Right hindlimb (tissue), 1 donor: ENCODE measurements at regions not wholly inside any gene's neighbourhood (a gene's known extent, or its start where the extent isn't known, plus 50 kb on each side); places are given as distances from the start of the nearest gene placed in this dataset.
A peak's percentile ranks its signal among the peaks of the same experiment; 100 is the strongest.

Source experiments
- DNase-seq: peaks from one replicate; pipeline ENCODE4 v3.0.0-alpha.2; 2018

DNA sequence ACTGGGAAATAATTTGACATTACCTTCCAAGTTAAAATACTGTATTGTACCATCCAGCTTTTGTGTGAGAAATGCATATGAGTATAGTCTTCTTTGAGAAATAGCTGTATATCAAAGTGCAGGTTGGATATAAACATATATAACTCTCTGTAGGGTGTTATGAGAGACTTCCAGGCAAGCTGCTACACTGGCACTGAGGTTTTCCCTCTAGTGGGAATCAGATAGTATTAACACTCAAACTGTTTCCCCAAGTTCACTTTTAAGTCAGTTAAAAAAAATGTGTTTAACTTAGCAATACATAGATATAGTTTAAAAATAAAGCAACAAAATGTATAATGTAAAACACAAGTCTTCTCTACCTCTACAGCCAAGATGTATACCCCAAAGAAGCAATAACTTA lies 368.4 kb upstream of the SLC8A1 start:
- DNase-seq, result no peak

DNA sequence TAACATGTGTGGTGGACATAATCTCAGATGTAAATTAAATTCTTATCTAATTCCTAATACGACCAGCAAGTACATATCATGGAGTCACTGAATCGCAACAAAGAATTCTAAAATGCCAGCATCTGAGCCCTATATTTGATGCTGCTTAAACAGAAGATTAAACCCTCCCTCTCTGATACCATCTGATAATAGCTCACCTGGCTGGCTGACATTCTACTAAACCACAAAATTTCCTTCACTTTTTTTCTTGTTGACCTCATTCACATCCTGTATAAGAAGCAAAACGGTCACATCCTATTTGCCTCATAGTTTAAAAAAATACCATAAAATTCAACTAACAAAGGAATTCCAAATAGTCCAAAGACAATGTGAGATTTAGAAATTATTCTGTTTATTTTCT lies 371.6 kb upstream of the SLC8A1 start:
- DNase-seq, result no peak

DNA sequence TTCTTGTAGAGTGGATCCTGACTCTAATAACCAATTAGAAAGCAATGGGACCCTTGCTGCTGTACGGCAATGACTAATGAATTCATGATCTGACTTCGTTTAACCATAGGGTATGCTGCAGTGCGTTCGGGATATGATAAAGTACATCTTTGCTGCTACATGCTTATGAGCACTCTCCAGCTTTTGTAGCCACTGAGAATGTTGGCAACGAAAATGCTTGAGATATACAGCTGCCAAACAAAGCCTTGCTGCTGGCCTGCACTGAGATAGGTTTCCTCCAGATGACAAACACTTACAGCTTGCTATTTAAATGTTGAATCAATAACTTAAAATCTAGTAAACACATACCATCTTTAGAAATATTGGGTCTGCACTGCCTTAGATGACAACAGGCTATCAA lies 372.4 kb upstream of the SLC8A1 start:
- DNase-seq, result peak; percentile 11

GRCh38 chr2:40827392-40827791 lies 375.5 kb upstream of the SLC8A1 start:
- no peak for DNase-seq

DNA sequence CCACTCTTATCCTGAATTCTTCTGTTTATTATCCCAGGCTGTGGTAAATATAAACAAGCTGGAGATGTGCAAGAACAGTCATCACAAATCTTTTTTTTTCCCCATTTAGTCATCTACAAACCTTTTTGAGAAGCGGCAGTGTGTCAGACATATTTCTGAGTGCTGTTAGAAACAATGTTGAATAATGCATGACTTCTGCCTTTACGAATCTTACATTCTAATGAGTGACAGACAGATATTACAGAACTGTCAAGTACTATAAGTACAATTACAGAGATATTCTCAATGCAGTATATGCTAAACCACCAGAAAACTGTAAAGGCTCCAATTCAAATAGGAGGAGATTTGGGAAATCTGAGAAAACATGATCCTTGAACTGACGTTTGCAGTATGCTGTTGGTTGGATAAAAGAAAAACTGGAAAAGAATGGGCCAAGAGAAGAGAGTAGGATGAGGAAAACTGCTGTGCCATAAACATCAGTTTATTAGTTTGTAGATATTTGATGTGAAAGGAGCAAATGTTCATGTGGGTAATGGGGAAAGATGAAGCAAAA lies 379.5 kb upstream of the SLC8A1 start:
- DNase-seq, result no peak

- DNase-seq, result no peak
Measured at GRCh38 chr2:40841856-40842255, 390.0 kb upstream of the SLC8A1 start.

DNA sequence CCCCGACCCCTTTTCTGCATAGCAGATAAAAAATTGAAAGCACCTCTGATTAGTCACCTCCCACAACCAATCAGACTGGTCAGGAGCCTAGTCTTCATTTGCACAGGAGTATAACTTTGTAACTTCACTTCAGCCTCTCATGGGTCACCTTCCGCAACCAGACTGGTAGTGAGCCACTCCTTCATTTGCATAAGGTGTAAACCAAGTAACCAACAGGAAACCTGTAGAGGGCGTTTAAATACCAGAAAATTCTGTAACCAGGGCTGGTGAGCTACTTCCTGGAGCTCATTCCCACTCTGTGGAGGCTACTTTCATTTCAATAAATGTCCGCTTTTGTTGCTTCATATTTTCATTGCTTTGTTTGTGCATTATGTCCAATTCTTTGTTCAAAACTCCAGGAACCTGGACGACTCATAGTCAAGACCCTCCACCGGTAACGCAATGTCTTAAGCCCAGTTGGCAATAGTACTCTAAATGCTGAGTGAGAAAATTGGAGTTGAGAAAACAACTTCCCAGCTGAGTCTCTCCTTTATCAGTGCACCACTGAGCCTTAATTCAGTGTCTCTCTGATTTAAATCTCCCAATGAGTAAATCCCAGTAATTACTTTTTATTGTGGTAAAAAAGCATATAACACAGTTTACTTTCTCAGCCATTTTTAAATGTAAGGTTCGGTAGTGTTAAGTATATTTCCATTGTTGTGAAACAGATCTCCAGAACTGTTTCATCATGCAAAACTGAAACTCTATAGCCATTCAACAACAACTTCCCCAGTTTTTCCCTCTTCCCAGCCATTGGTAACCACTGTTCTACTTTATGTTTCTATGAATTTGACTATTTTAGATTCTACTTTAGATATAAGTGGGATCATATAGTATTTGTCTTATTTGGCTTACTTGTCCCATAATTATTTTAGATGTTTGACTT lies 392.7 kb upstream of the SLC8A1 start:
- no peak for DNase-seq

DNA sequence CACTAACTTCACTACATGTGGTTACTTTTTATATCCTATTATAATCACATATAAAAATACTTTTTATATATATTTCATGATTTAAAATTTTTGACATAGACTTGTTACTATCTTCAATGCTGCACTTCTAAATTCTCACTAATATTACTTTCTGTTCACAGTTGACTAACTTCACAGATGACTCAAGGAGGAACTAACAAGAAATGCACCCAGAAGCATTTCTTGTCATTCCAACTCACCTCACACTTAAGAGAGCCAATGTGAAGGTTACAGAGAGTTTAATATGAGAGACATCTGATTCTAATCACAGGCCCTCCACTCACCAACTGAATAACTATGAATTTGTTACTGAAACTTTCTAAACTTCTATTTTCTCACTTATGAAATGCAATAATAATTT lies 399.8 kb upstream of the SLC8A1 start:
- DNase-seq, result no peak

GRCh38 chr2:40859617-40860016 lies 407.7 kb upstream of the SLC8A1 start:
- DNase-seq, result no peak

GRCh38 chr2:40867829-40868228 lies 415.9 kb upstream of the SLC8A1 start:
- no peak for DNase-seq

GRCh38 chr2:40872580-40872979 lies 420.7 kb upstream of the SLC8A1 start:
- DNase-seq, result no peak

DNA sequence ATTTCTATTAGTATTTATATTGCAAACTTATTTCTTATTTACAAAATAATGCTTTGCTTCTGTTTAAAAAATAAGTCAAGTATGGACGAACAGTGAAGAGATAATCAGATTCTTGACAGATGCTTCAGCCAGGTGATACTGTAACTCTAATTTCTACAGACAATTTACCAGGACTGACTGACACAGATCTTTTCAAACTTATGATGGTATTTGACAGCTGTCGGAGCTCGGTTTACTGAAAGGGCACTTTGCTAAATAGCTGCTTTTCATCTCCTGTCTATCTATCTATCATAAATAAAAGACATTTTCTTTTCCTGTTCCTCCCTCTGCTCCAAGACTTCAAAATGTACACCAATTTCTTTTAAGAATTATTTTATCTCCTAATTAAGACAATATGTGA lies 422.5 kb upstream of the SLC8A1 start:
- DNase-seq, result no peak

GRCh38 chr2:40877734-40878288 lies 425.9 kb upstream of the SLC8A1 start:
- no peak for DNase-seq

DNA sequence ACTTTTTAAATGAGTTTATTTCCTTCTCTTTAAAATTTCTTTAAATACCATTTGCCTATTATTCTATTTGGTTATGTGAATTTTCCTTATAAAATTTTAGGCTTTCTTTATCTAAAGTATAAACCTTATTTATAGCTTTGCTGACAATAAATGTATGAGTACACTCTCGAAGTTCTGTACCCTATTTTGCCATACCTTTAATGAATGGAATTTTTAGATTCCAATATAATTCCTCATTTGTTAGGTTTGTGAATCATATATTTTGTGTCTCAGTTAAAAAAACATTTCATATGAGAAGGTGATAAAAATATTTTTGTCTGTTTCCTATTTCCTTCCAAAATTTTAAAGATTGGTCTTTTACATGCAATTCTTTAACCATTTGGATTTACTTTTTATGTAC lies 427.4 kb upstream of the SLC8A1 start:
- DNase-seq, result no peak

DNA sequence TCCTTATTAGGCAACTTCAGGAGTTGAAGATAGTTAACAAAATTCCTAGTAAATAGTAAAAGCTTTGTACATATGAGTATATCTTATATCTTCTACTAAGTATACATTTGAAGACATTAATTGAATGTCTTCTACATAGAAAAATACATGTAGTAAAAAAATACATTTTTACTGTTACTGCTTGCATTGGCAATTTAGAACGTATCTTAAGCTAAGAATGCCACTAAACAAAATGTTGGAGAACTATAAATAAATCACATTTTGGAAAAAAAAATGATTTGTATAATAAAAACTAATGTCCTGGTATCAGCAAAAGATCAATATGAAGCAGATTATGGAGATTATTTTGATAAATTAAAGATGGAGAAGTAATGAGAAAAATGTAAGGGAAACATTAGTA lies 434.2 kb upstream of the SLC8A1 start:
- DNase-seq, result no peak

GRCh38 chr2:40886655-40887054 lies 434.8 kb upstream of the SLC8A1 start:
- DNase-seq, result no peak

DNA sequence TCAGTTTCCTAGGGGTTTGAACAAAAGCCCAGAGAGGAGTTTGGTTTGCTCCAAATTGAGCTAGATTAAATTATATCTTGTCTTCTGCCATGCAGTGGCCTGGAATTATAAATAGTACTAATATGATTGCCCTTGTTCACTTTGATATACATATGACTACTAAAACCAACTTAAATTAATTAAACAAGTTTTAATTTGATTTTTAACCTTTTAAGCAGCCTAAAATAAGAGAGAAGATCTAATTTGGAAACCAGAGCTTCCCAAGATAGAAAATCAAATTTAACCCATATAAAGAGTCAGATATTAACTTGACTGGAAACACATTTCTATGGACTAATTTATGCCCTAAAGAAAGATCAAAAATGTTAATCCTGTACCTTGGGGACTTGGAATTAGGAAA lies 444.5 kb upstream of the SLC8A1 start:
- DNase-seq, result no peak

GRCh38 chr2:40914666-40915065 lies 462.8 kb upstream of the SLC8A1 start:
- no peak for DNase-seq

GRCh38 chr2:40915651-40916050 lies 463.8 kb upstream of the SLC8A1 start:
- no peak for DNase-seq

DNA sequence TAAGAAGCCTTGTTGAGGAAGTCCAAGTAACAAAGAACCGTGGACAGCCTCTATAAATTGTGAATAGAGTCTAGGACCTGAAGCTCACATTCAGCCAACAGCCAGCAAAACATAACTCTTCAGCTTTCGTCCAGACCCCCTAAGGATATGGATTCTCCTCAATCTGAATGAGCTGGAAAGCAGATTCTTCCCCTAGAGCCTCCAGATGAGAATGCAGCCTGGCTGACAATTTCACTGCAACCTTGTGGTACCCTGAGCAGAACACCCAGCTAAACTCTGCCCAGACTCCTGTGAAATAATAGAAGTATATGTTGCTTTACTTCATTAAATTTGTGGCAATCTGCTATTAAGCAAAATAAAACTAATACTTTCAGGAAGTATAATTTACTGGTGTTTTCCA lies 483.5 kb upstream of the SLC8A1 start:
- no peak for DNase-seq

DNA sequence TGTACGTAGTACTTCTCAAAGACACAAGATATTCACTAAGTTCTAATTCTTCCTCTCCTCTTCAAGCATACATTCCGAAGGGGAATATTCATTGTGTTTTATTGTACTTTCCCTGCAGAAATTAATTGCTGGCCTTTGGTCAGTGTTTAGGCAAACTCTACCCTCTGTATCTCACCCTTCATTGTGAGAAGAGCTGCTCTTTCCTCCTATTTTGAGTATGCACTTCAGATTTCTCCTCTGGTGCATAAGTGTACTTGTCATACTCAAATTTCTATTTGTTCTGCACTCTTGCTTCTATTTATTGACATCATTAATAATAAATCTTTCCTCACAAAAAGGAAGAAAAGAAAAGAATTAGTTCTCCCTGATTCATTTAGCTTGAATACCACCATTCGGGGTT lies 485.4 kb upstream of the SLC8A1 start:
- no peak for DNase-seq

- DNase-seq, result no peak
Measured at GRCh38 chr2:40953341-40953740, 501.5 kb upstream of the SLC8A1 start.

DNA sequence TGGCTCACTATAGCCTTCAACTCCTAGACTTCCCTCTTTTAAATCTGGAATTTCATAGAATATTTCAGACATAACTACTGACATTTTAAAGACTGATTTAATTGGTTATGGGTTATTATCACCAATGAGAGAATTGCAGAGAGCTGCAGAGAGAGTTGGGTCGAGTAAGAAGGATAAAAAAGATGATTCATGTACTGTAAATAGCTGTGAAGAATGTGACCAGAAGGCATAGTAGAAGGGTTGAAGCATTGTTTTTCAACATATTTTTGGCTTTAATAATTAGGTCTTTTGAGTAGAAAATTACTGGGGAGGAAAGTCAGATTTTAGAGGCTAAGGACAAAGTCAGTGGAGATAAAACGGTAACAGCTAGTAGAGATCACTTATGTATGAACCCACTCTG lies 503.2 kb upstream of the SLC8A1 start:
- no peak for DNase-seq

GRCh38 chr2:40955635-40956034 lies 503.7 kb upstream of the SLC8A1 start:
- no peak for DNase-seq
